ENCODE measurements at regions not wholly inside any gene's neighbourhood (a gene's known extent, or its start where the extent isn't known, plus 50 kb on each side); places are given as distances from the start of the nearest gene placed in this dataset.

- DNase-seq = no peak
These were observed 418.0 kb downstream of the MEIS1 start for GRCh38 chr2:66852953-66853352.

DNA sequence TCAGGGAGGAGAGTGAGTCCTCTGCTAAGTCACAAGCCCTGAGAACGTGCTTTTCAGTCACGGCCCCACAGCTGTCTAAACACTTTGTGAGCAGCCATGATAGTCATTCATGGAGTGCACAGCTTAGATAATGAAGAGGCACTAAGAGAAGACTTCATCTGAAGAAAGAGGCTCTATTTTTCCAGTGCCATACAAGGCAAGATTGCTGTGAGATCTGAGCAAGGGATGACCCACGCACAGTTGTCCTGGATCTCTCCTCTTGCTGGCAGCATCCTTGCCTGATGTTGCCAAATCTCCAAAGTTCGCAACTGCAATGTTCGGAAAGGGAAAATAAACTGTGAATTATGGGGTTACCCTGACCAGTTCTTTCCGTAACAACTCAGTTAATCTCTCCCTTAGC lies 418.7 kb downstream of the MEIS1 start:
- no peak for DNase-seq

GRCh38 chr2:66854298-66854697 lies 419.4 kb downstream of the MEIS1 start:
- no peak for DNase-seq

DNA sequence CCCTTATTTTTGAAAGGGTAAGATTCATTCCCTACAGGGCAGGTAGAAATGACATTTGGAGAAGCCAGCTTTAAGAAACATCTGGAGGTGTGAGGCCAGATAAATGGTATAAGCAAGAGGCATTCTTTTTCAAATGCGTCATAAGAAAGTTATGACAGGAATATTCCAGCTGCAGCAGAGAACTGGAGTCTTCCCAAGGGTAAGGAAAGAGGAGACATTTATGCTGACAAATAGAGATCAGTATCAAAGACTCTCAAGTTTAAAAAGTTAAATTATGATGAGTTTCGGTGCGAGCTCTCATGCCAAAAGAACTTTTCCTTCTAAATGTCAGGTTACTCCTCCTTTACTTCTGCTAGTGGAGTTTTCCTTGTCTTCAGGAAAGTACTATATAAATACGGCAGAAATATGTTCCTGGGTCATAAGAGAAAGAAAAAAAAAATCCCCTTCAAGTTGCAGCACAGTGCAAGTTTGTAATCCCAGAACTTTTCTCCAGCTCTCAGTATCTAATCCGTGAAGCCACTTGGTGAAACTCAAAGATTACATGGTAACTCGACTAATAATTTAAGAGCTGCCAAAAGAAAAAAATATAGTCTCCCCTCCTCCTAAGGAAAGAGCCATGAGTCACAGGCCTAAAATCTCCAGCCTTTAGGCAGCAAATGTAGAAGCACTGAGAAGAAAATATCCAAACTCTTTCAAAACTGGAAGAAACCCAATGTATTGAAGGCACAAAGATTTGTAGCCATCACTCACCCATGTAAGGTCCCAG lies 428.1 kb downstream of the MEIS1 start:
- DNase-seq = no peak

- no peak for DNase-seq
These were observed 430.2 kb downstream of the MEIS1 start for GRCh38 chr2:66865161-66865560.

- DNase-seq = no peak
These were observed 431.6 kb downstream of the MEIS1 start for GRCh38 chr2:66866331-66867062.

GRCh38 chr2:66867063-66867441 lies 432.1 kb downstream of the MEIS1 start:
- no peak for DNase-seq

DNA sequence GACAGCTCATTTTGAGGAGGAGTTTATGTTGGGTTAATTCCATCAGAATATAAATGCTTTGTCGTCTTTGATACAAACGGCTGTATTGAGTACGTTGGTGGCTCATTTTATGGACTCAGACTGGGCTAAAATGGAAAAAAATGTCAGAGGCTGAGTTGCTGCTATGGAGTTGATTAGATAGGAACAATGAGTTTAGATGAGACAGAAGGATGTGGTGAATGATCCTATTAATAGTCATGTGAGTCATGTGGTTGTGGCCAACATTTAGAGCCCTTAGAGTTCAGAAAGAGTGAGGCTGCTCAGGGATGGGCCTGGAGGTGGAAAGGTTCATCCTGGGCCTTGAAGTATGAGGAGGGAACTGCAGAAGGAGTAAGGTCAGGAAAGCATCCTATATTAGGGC lies 434.2 kb downstream of the MEIS1 start:
- no peak for DNase-seq

GRCh38 chr2:66872081-66872985 lies 437.4 kb downstream of the MEIS1 start:
- DNase-seq = no peak

- DNase-seq = no peak
These were observed 438.2 kb downstream of the MEIS1 start for GRCh38 chr2:66872986-66873754.

GRCh38 chr2:66874411-66874810 lies 439.5 kb downstream of the MEIS1 start:
- no peak for DNase-seq

- DNase-seq = no peak
These were observed 441.1 kb downstream of the MEIS1 start for GRCh38 chr2:66875941-66876462.

- no peak for DNase-seq
These were observed 451.0 kb downstream of the MEIS1 start for GRCh38 chr2:66885775-66886383.

- DNase-seq = no peak
These were observed 453.3 kb downstream of the MEIS1 start for GRCh38 chr2:66888246-66888645.

DNA sequence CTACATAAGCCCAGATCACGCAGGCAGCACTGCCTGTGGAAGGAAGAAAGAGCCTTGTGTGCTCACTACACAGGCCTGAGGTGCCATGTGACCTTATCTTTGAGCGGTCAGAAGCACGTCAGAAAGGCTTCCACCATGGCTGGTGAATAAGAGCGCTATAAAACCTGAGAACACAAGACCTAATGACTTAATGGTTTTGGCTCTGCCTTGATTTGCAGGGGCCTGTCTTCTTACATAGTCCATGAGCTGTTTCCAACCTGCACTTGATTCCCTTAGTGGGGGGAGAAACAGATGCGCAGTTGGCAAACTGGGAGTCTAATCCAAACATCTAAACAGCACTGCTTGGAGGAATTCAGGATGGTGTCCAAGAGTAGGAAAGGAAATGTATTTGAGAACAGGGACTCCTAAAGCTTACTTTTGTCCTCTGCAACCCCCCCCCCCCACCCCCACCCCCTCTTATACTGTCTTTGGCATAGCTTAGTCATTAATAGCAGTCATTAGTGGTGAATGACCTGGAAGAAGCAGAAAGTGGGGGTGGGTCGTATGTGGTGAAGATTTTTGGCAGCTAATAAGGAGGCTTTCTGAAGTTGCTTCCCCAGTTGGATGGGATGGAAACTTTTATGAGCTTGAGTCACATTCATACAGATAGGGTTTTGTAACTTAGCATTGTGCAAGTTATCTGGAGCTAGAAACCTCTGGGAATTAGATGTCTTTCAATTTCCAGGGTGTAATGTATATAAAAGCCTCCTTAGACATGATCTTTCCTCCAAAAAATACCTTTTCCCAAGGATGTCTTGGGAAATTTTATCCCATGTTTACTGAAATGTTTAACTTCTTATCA lies 454.1 kb downstream of the MEIS1 start:
- DNase-seq = no peak

DNA sequence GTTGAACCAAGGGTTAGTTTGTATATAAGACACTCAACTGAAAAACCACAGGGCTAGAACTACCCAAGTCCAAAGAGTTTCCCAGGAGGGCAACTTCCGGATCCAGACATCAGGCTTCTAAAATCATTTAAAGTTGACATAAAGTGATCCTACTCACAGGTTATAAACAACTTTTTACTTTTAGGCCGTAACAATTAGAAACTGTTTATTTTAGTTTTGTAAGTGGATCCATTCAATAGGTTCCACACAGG lies 454.6 kb downstream of the MEIS1 start:
- DNase-seq = no peak

- no peak for DNase-seq
These were observed 455.3 kb downstream of the MEIS1 start for GRCh38 chr2:66890166-66890742.

- DNase-seq = no peak
These were observed 460.3 kb downstream of the MEIS1 start for GRCh38 chr2:66895206-66895605.

GRCh38 chr2:66896131-66896530 lies 461.2 kb downstream of the MEIS1 start:
- no peak for DNase-seq

- no peak for DNase-seq
These were observed 462.3 kb downstream of the MEIS1 start for GRCh38 chr2:66897181-66897580.

GRCh38 chr2:66897691-66898150 lies 462.8 kb downstream of the MEIS1 start:
- DNase-seq = no peak
